ENCODE measurements at regions not wholly inside any gene's neighbourhood (a gene's known extent, or its start where the extent isn't known, plus 50 kb on each side); places are given as distances from the start of the nearest gene placed in this dataset.

GRCh38 chr10:126846469-126846868, 58.8 kb upstream of the DOCK1 start:
- TF ChIP-seq POLR2A (IDR thresholded peaks at IDR 0.05), result no peak
- TF ChIP-seq, protein P1, sequence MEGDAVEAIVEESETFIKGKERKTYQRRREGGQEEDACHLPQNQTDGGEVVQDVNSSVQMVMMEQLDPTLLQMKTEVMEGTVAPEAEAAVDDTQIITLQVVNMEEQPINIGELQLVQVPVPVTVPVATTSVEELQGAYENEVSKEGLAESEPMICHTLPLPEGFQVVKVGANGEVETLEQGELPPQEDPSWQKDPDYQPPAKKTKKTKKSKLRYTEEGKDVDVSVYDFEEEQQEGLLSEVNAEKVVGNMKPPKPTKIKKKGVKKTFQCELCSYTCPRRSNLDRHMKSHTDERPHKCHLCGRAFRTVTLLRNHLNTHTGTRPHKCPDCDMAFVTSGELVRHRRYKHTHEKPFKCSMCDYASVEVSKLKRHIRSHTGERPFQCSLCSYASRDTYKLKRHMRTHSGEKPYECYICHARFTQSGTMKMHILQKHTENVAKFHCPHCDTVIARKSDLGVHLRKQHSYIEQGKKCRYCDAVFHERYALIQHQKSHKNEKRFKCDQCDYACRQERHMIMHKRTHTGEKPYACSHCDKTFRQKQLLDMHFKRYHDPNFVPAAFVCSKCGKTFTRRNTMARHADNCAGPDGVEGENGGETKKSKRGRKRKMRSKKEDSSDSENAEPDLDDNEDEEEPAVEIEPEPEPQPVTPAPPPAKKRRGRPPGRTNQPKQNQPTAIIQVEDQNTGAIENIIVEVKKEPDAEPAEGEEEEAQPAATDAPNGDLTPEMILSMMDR (IDR thresholded peaks at IDR 0.05 in 8 of 11, conservative IDR thresholded peaks at IDR 0.05 in 3 of 11), result no peak
- TF ChIP-seq POLR2AphosphoS5 (IDR thresholded peaks at IDR 0.05), result no peak

Data from spleen (tissue), 7 donors.